PC-3 (cell line): ENCODE measurements at regions not wholly inside any gene's neighbourhood (a gene's known extent, or its start where the extent isn't known, plus 50 kb on each side); places are given as distances from the start of the nearest gene placed in this dataset.

Experiments used
- ATAC-seq: fragments of 200-7000 bp; cut with Tn5 transposase; 2 replicates; pipeline ENCODE4 v1.9.1; 2020; ENCODE audit warnings: mild to moderate bottlenecking, moderate library complexity
- BruUV-seq: library from RNA; stranded (reverse); fragments of 400-500 nt; replicated peaks from 2 replicates; lab custom pipeline; 2021; lab: Mats Ljungman, UMichigan
- CTCF ChIA-PET: fragments of 300-600 bp; sonication (Branson Sonifier 250); formaldehyde crosslinking; loops from one replicate; lab custom pipeline; 2022; ENCODE audit warnings: antibody characterized with exemption; lab: Charles Lee
- POLR2A ChIA-PET: fragments of 300-600 bp; sonication (Branson Sonifier 250); formaldehyde crosslinking; loops from one replicate; lab custom pipeline; 2022; ENCODE audit warnings: antibody characterized with exemption; ENCODE audit not compliant: unreplicated experiment; lab: Charles Lee
- DNase-seq: peaks from one replicate; pipeline ENCODE4 v3.0.0-alpha.2; 2015
- H2AFZ ChIP-seq: fragments of 300-600 bp; sonication (generic); 2 replicates; pipeline ENCODE4 v1.6.0; 2016; ENCODE audit warnings: antibody characterized with exemption, low read length
- H3F3A ChIP-seq: fragments of 300-600 bp; sonication (generic); one replicate; pipeline ENCODE4 v1.6.0; 2017; ENCODE audit warnings: antibody characterized with exemption, low read length, control low read depth, mild to moderate bottlenecking; ENCODE audit not compliant: unreplicated experiment
- H3K27ac ChIP-seq: fragments of 300-600 bp; sonication (generic); 2 replicates; pipeline ENCODE4 v1.5.1; 2016; ENCODE audit warnings: mild to moderate bottlenecking, low read length
- H3K27me3 ChIP-seq: fragments of 300-600 bp; sonication (generic); 2 replicates; pipeline ENCODE4 v1.6.1; 2016; ENCODE audit warnings: low read length, mixed read lengths
- H3K36me3 ChIP-seq: fragments of 300-600 bp; sonication (generic); 2 replicates; pipeline ENCODE4 v1.6.1; 2016; ENCODE audit warnings: low read depth, mixed run types, low read length, mixed read lengths
- H3K4me1 ChIP-seq: fragments of 300-600 bp; sonication (generic); 2 replicates; pipeline ENCODE4 v1.5.1; 2016; ENCODE audit warnings: low read length; ENCODE audit not compliant: insufficient read depth
- H3K4me2 ChIP-seq: fragments of 300-600 bp; sonication (generic); 2 replicates; pipeline ENCODE4 v1.6.0; 2016; ENCODE audit warnings: low read length
- H3K4me3 ChIP-seq: fragments of 300-600 bp; sonication (generic); 2 replicates; pipeline ENCODE4 v1.5.1; 2016; ENCODE audit warnings: mild to moderate bottlenecking, low read length, mixed read lengths
- H3K79me2 ChIP-seq: fragments of 300-600 bp; sonication (generic); 2 replicates; pipeline ENCODE4 v1.6.1; 2017; ENCODE audit warnings: low read length, mixed read lengths
- H3K9ac ChIP-seq: fragments of 300-600 bp; sonication (generic); 2 replicates; pipeline ENCODE4 v1.6.0; 2016; ENCODE audit warnings: mild to moderate bottlenecking, low read length
- H3K9me2 ChIP-seq: fragments of 300-600 bp; sonication (generic); replicated peaks from 2 replicates; pipeline ENCODE4 v1.6.1; 2016; ENCODE audit warnings: mixed run types, low read length, mixed read lengths
- H3K9me3 ChIP-seq: fragments of 300-600 bp; sonication (generic); 2 replicates; pipeline ENCODE4 v1.6.1; 2016; ENCODE audit warnings: low read length, mixed read lengths
- H4K20me1 ChIP-seq: fragments of 300-600 bp; sonication (generic); 2 replicates; pipeline ENCODE4 v1.6.1; 2016; ENCODE audit warnings: low read length, mixed read lengths
- EZH2 ChIP-seq: fragments of 300-600 bp; sonication (generic); IDR thresholded peaks from one replicate; pipeline ENCODE4 v1.6.1; 2017; ENCODE audit warnings: antibody characterized with exemption, mild to moderate bottlenecking, low read length; ENCODE audit not compliant: unreplicated experiment
- EZH2phosphoT487 ChIP-seq: fragments of 300-600 bp; sonication (generic); IDR thresholded peaks from 2 replicates; pipeline ENCODE4 v1.6.1; 2018; ENCODE audit warnings: mild to moderate bottlenecking, antibody characterized with exemption, low read length, borderline replicate concordance
- intact Hi-C: fragments of 100-400 bp; cut with micrococcal nuclease; formaldehyde crosslinking; loops from 2 replicates; pipeline ENCODE4 v1.9.0; 2023
- TF ChIP-seq, protein P1 (sequence below): fragments of 300-600 bp; sonication (generic); conservative IDR thresholded peaks from 2 replicates; pipeline ENCODE4 v1.5.1; 2017; ENCODE audit warnings: antibody characterized with exemption, low read depth, mild to moderate bottlenecking, low read length

DNA sequence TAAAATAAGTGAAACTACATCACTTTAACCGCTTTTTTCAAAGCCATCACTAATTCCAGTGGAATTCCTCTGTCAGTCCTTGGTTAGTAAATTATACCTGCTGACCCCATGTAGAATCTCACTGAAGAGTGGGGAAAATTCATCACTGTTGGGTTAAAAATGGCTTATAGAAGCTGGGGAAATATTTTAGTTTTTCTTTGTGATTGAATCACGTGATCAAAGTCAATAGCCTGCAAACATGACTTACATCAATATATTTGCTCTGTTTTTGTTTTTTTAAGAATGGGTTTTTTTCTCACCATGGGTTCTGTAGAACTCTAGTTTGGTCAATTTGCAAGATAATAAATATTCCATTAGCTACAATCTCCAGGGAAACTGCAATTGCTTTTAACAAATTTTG is 445.2 kb upstream of the FAM47C start:
- Histone ChIP-seq H3K4me2 (no peak overlapping the region), H3K27me3 (no peaks in the 10 kb centered on the region), H4K20me1 (no peaks in the 10 kb centered on the region), H3K27ac (no peak overlapping the region), H3K9me2 (no peaks in the 10 kb centered on the region), H3K9ac (no peak overlapping the region), H3K4me3 (no peak overlapping the region), H3K9me3 (no peaks in the 10 kb centered on the region), H3F3A (no peaks in the 10 kb centered on the region), H3K79me2 (no peaks in the 10 kb centered on the region), H3K4me1 (no peaks in the 10 kb centered on the region), H3K36me3 (no peaks in the 10 kb centered on the region), H2AFZ (no peak overlapping the region)
- CTCF ChIA-PET: no interaction called here
- ATAC-seq (no peak), DNase-seq (no peak)
- no peak for TF ChIP-seq EZH2
- TF ChIP-seq EZH2phosphoT487: no peak
- TF ChIP-seq, protein P1, sequence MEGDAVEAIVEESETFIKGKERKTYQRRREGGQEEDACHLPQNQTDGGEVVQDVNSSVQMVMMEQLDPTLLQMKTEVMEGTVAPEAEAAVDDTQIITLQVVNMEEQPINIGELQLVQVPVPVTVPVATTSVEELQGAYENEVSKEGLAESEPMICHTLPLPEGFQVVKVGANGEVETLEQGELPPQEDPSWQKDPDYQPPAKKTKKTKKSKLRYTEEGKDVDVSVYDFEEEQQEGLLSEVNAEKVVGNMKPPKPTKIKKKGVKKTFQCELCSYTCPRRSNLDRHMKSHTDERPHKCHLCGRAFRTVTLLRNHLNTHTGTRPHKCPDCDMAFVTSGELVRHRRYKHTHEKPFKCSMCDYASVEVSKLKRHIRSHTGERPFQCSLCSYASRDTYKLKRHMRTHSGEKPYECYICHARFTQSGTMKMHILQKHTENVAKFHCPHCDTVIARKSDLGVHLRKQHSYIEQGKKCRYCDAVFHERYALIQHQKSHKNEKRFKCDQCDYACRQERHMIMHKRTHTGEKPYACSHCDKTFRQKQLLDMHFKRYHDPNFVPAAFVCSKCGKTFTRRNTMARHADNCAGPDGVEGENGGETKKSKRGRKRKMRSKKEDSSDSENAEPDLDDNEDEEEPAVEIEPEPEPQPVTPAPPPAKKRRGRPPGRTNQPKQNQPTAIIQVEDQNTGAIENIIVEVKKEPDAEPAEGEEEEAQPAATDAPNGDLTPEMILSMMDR: no peak
- POLR2A ChIA-PET: no interaction called here
- BruUV-seq: no TSS peak
- intact Hi-C loops: no loop called here

DNA sequence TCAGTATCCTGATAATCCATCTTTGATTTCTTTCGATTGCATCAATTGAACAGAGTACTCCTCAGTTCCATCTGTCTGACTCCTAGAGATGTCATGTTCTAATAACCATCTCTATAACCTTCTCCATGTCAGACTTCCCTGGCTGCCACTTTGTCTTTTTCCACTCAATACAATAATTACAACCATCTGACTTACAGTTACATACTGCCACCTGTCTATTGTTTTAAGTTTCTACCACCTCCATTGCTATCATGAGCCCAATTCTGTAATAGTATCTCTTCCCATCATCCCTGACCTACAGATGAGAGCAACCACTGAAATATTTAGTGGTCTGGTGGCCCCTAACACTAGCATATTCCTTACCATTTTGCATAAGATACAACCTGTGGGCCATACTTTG is 439.2 kb upstream of the FAM47C start:
- ChIA-PET CTCF (no interaction called here), POLR2A (no interaction called here)
- no peaks in the 10 kb centered on the region for H3K36me3 ChIP-seq
- intact Hi-C loops: no loop called here
- no TSS peak for BruUV-seq
- TF ChIP-seq EZH2 (no peak), EZH2phosphoT487 (no peak)
- TF ChIP-seq, protein P1: no peak
- DNase-seq (no peak), ATAC-seq (no peak)
- no peaks in the 10 kb centered on the region for H3K79me2 ChIP-seq
- H4K20me1 ChIP-seq: no peaks in the 10 kb centered on the region
- H3K4me1 ChIP-seq: no peaks in the 10 kb centered on the region
- no peak overlapping the region for H3K4me3 ChIP-seq
- H3K27ac ChIP-seq: no peak overlapping the region
- no peak overlapping the region for H3K4me2 ChIP-seq
- no peak overlapping the region for H2AFZ ChIP-seq
- no peak overlapping the region for H3K9ac ChIP-seq
- H3K9me3 ChIP-seq: no peaks in the 10 kb centered on the region
- no peaks in the 10 kb centered on the region for H3K9me2 ChIP-seq
- no peaks in the 10 kb centered on the region for H3K27me3 ChIP-seq
- no peaks in the 10 kb centered on the region for H3F3A ChIP-seq

DNA sequence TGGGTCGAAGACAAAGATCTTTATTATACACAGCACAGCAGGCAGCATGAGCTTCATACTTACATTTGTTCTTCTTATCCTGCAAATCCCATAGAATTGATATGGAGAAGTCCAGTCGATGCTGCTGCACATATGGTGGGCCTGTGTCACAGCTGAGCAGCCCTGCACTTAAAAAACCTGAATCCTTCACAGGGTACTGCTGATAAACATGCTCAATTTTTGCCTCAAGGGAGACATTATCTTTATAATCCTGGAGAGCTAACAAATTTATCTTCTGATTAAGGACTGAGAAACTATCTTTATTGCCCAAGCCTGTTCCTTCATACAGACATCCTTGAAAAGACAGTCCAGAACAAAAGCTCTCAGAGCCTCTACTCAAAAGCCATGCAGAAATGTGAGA is 434.4 kb upstream of the FAM47C start:
- no peak overlapping the region for H3K4me2 ChIP-seq
- ChIA-PET CTCF (no interaction called here), POLR2A (no interaction called here)
- H3K79me2 ChIP-seq: no peaks in the 10 kb centered on the region
- TF ChIP-seq EZH2: no peak
- TF ChIP-seq, protein P1: no peak
- H3K9me2 ChIP-seq: no peaks in the 10 kb centered on the region
- BruUV-seq: no TSS peak
- no peak overlapping the region for H3K9ac ChIP-seq
- no peak overlapping the region for H3K4me3 ChIP-seq
- no peaks in the 10 kb centered on the region for H3K9me3 ChIP-seq
- H3K36me3 ChIP-seq: no peaks in the 10 kb centered on the region
- no peak overlapping the region for H3K27ac ChIP-seq
- DNase-seq: no peak
- no peaks in the 10 kb centered on the region for H3K27me3 ChIP-seq
- no peaks in the 10 kb centered on the region for H3F3A ChIP-seq
- intact Hi-C loops: no loop called here
- H2AFZ ChIP-seq: no peak overlapping the region
- H3K4me1 ChIP-seq: no peaks in the 10 kb centered on the region
- H4K20me1 ChIP-seq: no peaks in the 10 kb centered on the region
- ATAC-seq: no peak
